CD14-positive monocyte (primary cell): ENCODE measurements at regions not wholly inside any gene's neighbourhood (a gene's known extent, or its start where the extent isn't known, plus 50 kb on each side); places are given as distances from the start of the nearest gene placed in this dataset.

Experiments used
- DNase-seq, 3 donors: peaks; one replicate each; pipeline ENCODE4 v3.0.0-alpha.2; 2011 to 2022
- H2AFZ ChIP-seq: 2 replicates; pipeline ENCODE4 v1.6.0; 2012; ENCODE audit warnings: mild to moderate bottlenecking, low read depth, low read length, inconsistent platforms; ENCODE audit not compliant: insufficient read depth, poor library complexity, severe bottlenecking
- H3K27ac ChIP-seq, 2 donors: 1 replicate in 1 of 2; 2 replicates in 1 of 2; pipeline ENCODE4 v1.5.1; 2012 to 2013; ENCODE audit warnings: low read length in 2 of 2, control low read depth in 1 of 2, inconsistent platforms in 1 of 2, low read depth in 1 of 2, mild to moderate bottlenecking in 1 of 2
- H3K27me3 ChIP-seq, 2 donors: one replicate each; pipeline versions ENCODE4 v1.6.0 to v1.6.1; 2011 to 2013; ENCODE audit warnings: low read length in 2 of 2; ENCODE audit not compliant: control insufficient read depth in 2 of 2, insufficient read depth in 2 of 2
- H3K36me3 ChIP-seq, 2 donors: replicated peaks in 1 of 2; 1 replicate in 1 of 2; 2 replicates in 1 of 2; pipeline versions ENCODE4 v1.5.1 to v1.6.1; 2012 to 2013; ENCODE audit warnings: low read length in 2 of 2, control low read depth in 1 of 2, inconsistent platforms in 1 of 2, mild to moderate bottlenecking in 1 of 2; ENCODE audit not compliant: insufficient read depth in 2 of 2, control insufficient read depth in 1 of 2
- H3K4me1 ChIP-seq, 2 donors: 1 replicate in 1 of 2; 2 replicates in 1 of 2; pipeline versions ENCODE4 v1.5.1 to v1.6.1; 2012 to 2013; ENCODE audit warnings: low read length in 2 of 2, control low read depth in 1 of 2, inconsistent platforms in 1 of 2, mild to moderate bottlenecking in 1 of 2, moderate library complexity in 1 of 2; ENCODE audit not compliant: insufficient read depth in 2 of 2, control insufficient read depth in 1 of 2
- H3K4me2 ChIP-seq: replicated peaks from 2 replicates; pipeline ENCODE3; 2012; ENCODE audit warnings: low read length, moderate library complexity, mild to moderate bottlenecking; ENCODE audit not compliant: poor library complexity, severe bottlenecking; ENCODE audit errors: extremely low read depth
- H3K4me3 ChIP-seq, 3 experiments: fragments of 200-600 bp in 1 of 3; sonication (generic) in 1 of 3; replicated peaks in 1 of 3; 1 replicate in 2 of 3; 2 replicates in 1 of 3; pipeline ENCODE4 v1.5.1; 2011 to 2013; ENCODE audit warnings: low read length in 3 of 3, mild to moderate bottlenecking in 3 of 3, control low read depth in 2 of 3, low read depth in 2 of 3, inconsistent platforms in 1 of 3, moderate library complexity in 1 of 3
- H3K79me2 ChIP-seq: 2 replicates; pipeline ENCODE4 v1.6.0; 2012; ENCODE audit warnings: mild to moderate bottlenecking, control low read depth, inconsistent platforms, low read length, moderate library complexity; ENCODE audit not compliant: insufficient read depth
- H3K9ac ChIP-seq: 2 replicates; pipeline ENCODE4 v1.6.0; 2017; ENCODE audit warnings: low read length, mild to moderate bottlenecking; ENCODE audit not compliant: insufficient read depth, poor library complexity, severe bottlenecking
- H3K9me3 ChIP-seq, 2 donors: replicated peaks in 1 of 2; 1 replicate in 1 of 2; 2 replicates in 1 of 2; pipeline versions ENCODE4 v1.5.1 to v1.6.1; 2012 to 2013; ENCODE audit warnings: low read length in 2 of 2, control low read depth in 1 of 2; ENCODE audit not compliant: control insufficient read depth in 1 of 2, insufficient read depth in 1 of 2
- H4K20me1 ChIP-seq: 2 replicates; pipeline ENCODE4 v1.6.0; 2012; ENCODE audit warnings: mild to moderate bottlenecking, low read length, control low read depth, moderate library complexity; ENCODE audit not compliant: insufficient read depth
- H3K27ac Mint-ChIP-seq, 7 donors: one replicate each; pipeline ENCODE4 v1.8.0; 2020; ENCODE audit warnings: mild to moderate bottlenecking in 7 of 7, mixed read lengths in 7 of 7, moderate library complexity in 6 of 7, inconsistent platforms in 2 of 7
- H3K27me3 Mint-ChIP-seq, 3 donors: one replicate each; pipeline ENCODE4 v1.8.0; 2021 to 2022; ENCODE audit warnings: low read depth in 3 of 3, mild to moderate bottlenecking in 3 of 3, mixed read lengths in 3 of 3, moderate library complexity in 3 of 3, inconsistent platforms in 1 of 3
- H3K36me3 Mint-ChIP-seq, 2 donors: one replicate each; pipeline ENCODE4 v1.8.0; 2020; ENCODE audit warnings: mixed read lengths in 2 of 2, inconsistent platforms in 1 of 2, mild to moderate bottlenecking in 1 of 2
- H3K4me1 Mint-ChIP-seq: one replicate; pipeline ENCODE4 v1.8.0; 2020; ENCODE audit warnings: mild to moderate bottlenecking, mixed read lengths
- H3K4me3 Mint-ChIP-seq, 2 donors: one replicate each; pipeline ENCODE4 v1.8.0; 2020; ENCODE audit warnings: mild to moderate bottlenecking in 2 of 2, mixed read lengths in 2 of 2, moderate library complexity in 1 of 2
- H3K9me3 Mint-ChIP-seq, 7 donors: one replicate each; pipeline ENCODE4 v1.8.0; 2020 to 2022; ENCODE audit warnings: mixed read lengths in 7 of 7, mild to moderate bottlenecking in 6 of 7, moderate library complexity in 6 of 7, inconsistent platforms in 2 of 7
- CTCF ChIP-seq: fragments of 200-600 bp; IDR thresholded peaks from one replicate; pipeline ENCODE4 v1.8.0; 2022; ENCODE audit warnings: antibody characterized with exemption, mild to moderate bottlenecking
- WGBS: methylation state at CpG from one replicate; pipeline ENCODE4 v1.1.5; 2013; ENCODE audit warnings: missing lambda C conversion rate; ENCODE audit not compliant: insufficient coverage; 5-methylcytosine and 5-hydroxymethylcytosine counted together
- intact Hi-C, 2 donors: fragments of 100-400 bp; cut with micrococcal nuclease; formaldehyde crosslinking; loops; one replicate each; pipeline versions ENCODE4 v1.15.0 to v1.15.1; 2023

GRCh38 chr6:27608916-27609883 is 136.3 kb upstream of the ZNF184 start:
- WGBS: 38% methylated on average over 2 of the region's 8 CpGs
- Histone ChIP-seq H3K4me2 (no peak overlapping the region), H2AFZ (no peak overlapping the region), H4K20me1 (no peaks in the 10 kb centered on the region), H3K9ac (no peak overlapping the region), H3K36me3 (no peaks in the 10 kb centered on the region), H3K9me3 (peaks cover 2 to 20% of the 10 kb centered on the region in 2 donors), H3K27ac (no peak overlapping the region), H3K4me1 (no peaks in the 10 kb centered on the region), H3K4me3 (no peak overlapping the region), H3K27me3 (peaks cover 22 to 31% of the 10 kb centered on the region in 2 donors), H3K79me2 (no peaks in the 10 kb centered on the region)
- Mint-ChIP-seq H3K36me3 (peaks cover 0 to 5% of the 10 kb centered on the region in 2 donors), H3K27me3 (peaks cover 37 to 62% (median 37%) of the 10 kb centered on the region in 3 donors), H3K9me3 (peaks cover 6 to 27% (median 20%) of the 10 kb centered on the region in 7 donors), H3K27ac (no peak overlapping the region), H3K4me3 (no peak overlapping the region), H3K4me1 (peaks cover 8% of the 10 kb centered on the region)
- DNase-seq: peak in 2 of 3 donors; percentile 4 to 6
- intact Hi-C loops: no loop called here
- TF ChIP-seq CTCF: peak; percentile 44

- Mint-ChIP-seq H3K4me1 (peaks cover 11% of the 10 kb centered on the region), H3K27me3 (peaks cover 48 to 72% (median 59%) of the 10 kb centered on the region in 3 donors), H3K27ac (peak overlapping the region in 1 of 7 donors; percentile 50), H3K9me3 (peaks cover 11 to 56% (median 48%) of the 10 kb centered on the region in 7 donors), H3K4me3 (peak overlapping the region in 1 of 2 donors; percentile 66), H3K36me3 (peaks cover 0 to 5% of the 10 kb centered on the region in 2 donors)
- no peak overlapping the region for H3K27ac ChIP-seq
- H4K20me1 ChIP-seq: no peaks in the 10 kb centered on the region
- H3K9me3 ChIP-seq: peaks cover 27 to 40% of the 10 kb centered on the region in 2 donors
- no peak overlapping the region for H2AFZ ChIP-seq
- peaks cover 27 to 50% of the 10 kb centered on the region in 2 donors for H3K27me3 ChIP-seq
- intact Hi-C loops: no loop called here
- no peaks in the 10 kb centered on the region for H3K36me3 ChIP-seq
- H3K9ac ChIP-seq: no peak overlapping the region
- H3K4me2 ChIP-seq: no peak overlapping the region
- no peak for DNase-seq
- no peak overlapping the region for H3K4me3 ChIP-seq
- 9% methylated on average over 27 of the region's 31 CpGs for WGBS
- H3K79me2 ChIP-seq: no peaks in the 10 kb centered on the region
- H3K4me1 ChIP-seq: peaks cover 0 to 3% of the 10 kb centered on the region in 2 donors
- TF ChIP-seq CTCF: no peak
Observed at GRCh38 chr6:27605401-27606342, 132.8 kb upstream of the ZNF184 start.
